ENCODE measurements at regions not wholly inside any gene's neighbourhood (a gene's known extent, or its start where the extent isn't known, plus 50 kb on each side); places are given as distances from the start of the nearest gene placed in this dataset.

GRCh38 chr7:48703466-48703865 is 220.9 kb upstream of the CDC14C start:
- DNase-seq (ENCODE audit: low read depth in 4 of 4, low spot score in 3 of 4) = no peak

DNA sequence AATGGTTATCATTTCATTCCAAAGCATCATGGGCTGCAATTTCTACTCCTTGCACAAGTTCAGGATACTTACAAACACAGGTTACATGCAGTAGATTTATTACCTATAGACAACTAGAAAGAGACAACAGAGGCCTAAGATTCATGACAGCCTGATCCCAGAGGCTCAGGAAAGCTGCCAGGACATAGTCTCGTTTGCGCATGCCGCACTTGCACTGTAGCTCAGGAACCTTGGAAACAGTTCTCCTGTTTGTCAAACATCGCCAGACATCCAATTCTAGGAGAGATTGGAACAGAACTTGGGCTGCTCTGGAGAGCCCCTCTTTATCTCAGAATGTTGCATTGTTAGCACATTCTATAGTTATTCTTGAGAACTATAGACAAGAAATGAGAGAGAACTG is 216.2 kb upstream of the CDC14C start:
- no peak for DNase-seq (ENCODE audit: low read depth in 4 of 4, low spot score in 3 of 4)

- no peak for DNase-seq (ENCODE audit: low read depth in 4 of 4, low spot score in 3 of 4)
Observed at GRCh38 chr7:48708635-48709034, 215.7 kb upstream of the CDC14C start.

- no peak for DNase-seq (ENCODE audit: low read depth in 4 of 4, low spot score in 3 of 4)
Observed at GRCh38 chr7:48710995-48711394, 213.4 kb upstream of the CDC14C start.

- no peak for DNase-seq (ENCODE audit: low read depth in 4 of 4, low spot score in 3 of 4)
Observed at GRCh38 chr7:48718731-48719378, 205.5 kb upstream of the CDC14C start.

GRCh38 chr7:48728799-48729198 is 195.5 kb upstream of the CDC14C start:
- no peak for DNase-seq (ENCODE audit: low read depth in 4 of 4, low spot score in 3 of 4)

GRCh38 chr7:48734695-48735406 is 189.5 kb upstream of the CDC14C start:
- no peak for DNase-seq (ENCODE audit: low read depth in 4 of 4, low spot score in 3 of 4)

DNA sequence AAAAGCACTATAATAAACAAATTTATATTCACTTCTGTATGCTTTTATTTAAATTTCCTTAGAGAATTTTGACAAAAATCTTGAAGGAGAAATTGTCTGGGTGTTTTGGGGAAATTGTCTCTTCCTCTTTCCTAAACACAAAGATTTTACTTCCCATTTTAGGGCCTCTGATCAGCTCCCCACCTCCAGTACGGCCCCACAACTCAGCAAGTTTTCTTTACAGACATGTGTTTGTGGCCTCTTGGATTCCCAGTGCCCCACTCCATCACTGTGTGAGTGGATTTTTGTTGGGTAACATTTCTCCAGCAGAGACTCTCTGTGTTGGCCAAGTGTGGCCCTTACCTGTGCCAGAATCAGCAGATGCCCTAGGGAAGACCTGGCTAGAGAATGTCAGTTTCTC is 182.8 kb upstream of the CDC14C start:
- DNase-seq (ENCODE audit: low read depth in 4 of 4, low spot score in 3 of 4) = no peak

DNA sequence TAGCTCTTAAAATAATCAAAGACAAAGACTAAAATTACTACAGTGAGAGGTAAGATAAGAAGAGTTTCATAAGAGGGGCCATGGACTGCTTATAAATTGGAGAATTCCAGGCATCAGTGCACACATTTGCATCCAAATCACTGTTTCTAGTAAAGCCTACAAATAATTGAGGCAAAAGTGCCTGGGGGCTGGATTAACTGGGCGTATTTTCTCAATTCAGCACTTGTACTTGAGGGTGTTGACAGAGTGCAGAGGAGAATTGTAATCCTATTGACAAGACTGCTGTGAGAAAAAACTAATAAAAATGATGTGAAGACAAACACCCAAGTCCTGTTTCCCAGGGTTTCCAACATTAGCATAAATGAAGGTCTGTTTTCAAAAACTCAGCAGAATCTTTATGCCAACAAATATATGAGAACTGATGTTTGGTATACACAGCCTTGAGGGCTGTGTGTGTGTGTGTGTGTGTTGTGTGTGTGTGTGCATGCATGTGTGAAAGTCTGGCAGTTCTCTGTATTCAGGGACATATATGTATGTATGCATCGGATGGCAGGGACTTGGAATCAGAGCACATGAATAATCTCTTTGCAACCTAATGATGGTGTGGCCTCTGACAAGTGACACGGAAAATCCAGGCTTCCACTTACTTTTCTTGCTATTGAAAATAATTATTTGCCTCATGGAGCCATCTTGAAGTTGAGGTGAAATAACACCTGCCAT is 182.1 kb upstream of the CDC14C start:
- peak in 1 of 4 donors; percentile 6 for DNase-seq (ENCODE audit: low read depth in 4 of 4, low spot score in 3 of 4)

DNA sequence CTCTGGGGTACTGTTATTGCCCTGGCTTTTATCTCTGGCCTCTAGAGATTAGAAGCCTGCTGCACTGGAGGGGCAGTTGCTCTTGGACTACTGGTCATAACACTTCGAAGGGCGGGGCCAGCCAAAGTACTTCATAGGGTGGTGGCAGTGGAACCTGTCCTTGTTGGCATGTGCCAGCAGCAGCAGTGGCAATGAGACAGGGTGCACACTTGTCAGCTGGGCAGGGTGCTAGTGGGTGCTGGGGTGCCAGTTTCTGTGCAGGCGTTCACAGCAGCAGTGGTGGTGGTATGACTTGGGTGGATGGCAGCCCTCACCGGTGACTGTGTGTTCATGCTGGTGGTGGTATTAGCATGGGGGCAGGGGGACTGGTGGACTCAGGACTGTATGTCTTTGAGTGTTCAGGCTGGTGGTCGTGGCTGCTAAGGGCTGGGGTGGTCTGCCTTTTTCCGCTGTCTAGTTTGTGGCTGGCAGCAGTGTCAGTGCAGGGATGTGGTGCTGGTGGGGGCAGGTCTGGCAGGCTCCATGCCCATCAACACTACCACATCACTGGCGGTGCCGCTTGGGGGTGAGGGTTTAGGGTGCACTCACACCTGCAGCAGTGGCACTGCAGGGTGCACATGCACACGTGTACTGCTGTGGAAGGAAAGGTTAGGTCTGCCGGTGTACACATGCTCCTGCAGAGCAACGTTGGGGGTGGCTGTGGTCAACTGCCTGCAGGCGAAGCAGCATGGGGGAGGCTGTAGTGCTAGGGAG is 176.1 kb upstream of the CDC14C start:
- no peak for DNase-seq (ENCODE audit: low read depth in 4 of 4, low spot score in 3 of 4)

DNA sequence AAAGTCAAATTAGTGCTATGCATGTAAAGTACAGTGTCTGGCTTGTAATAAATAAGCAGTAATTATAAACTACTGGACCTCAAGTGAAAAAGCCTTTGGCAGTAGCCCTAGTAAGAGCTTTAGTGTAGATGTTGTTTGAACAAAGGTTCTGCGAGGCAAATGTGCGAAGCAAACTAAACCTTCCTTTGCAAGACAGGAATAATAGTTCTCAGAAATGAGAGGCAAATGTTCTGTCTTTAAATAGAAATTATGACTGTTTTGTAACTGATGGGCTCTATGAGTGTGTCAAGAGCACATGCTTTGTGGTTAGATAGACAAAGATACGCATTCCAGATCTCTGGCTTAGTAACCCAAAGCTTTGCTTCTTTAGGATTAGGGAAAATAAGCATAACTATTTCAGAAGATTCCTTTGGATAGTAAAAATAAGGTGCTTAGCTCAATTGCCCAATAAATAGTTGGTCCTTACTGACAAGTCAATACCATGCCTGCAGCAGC is 169.2 kb upstream of the CDC14C start:
- no peak for DNase-seq (ENCODE audit: low read depth in 4 of 4, low spot score in 3 of 4)

- DNase-seq (ENCODE audit: low read depth in 4 of 4, low spot score in 3 of 4) = no peak
Observed at GRCh38 chr7:48759431-48760080, 164.8 kb upstream of the CDC14C start.

- no peak for DNase-seq (ENCODE audit: low read depth in 4 of 4, low spot score in 3 of 4)
Observed at GRCh38 chr7:48760528-48761265, 163.7 kb upstream of the CDC14C start.

DNA sequence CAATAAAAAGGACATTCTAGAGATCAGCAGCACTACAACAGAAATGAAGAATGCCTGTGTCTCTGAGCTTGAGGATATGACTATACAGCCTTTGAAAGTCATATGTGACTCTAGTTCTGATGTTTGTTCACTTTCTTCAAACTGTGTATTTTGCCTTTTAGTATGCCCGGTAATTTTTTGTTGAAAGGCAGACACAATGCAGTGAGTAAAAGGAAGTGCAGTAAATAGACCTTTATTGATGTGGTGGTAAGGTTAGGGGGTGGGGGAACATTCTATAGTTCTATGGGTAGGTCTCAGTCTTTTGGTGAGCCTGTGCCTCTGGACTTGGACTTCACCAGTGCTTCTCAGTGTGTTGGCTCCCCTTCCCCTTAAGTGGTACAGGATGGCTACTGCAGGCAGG is 143.5 kb upstream of the CDC14C start:
- no peak for DNase-seq (ENCODE audit: low read depth in 4 of 4, low spot score in 3 of 4)

DNA sequence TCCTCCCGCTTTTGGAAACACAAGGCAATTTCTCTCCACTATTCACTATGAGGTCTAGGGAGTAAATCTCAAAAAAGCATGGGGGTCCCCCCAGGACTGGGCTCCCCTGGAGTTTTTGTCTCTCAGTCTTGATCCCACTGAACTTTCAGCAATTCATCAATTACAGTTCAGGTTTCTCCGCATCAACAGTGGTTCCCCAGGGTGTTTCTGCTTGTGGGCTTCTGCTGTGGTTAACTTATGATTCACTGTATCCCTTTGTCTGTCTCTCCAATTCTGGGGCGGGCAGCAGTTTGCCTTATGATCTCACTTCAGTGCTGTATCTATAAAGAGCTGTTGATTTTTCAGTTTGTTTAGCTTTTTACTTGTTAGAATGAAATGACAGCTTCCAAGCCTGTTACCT is 142.6 kb upstream of the CDC14C start:
- DNase-seq (ENCODE audit: low read depth in 4 of 4, low spot score in 3 of 4) = no peak

GRCh38 chr7:48782511-48782910 is 141.8 kb upstream of the CDC14C start:
- DNase-seq (ENCODE audit: low read depth in 4 of 4, low spot score in 3 of 4) = peak in 1 of 4 donors; percentile 12

GRCh38 chr7:48786951-48787350 is 137.4 kb upstream of the CDC14C start:
- DNase-seq (ENCODE audit: low read depth in 4 of 4, low spot score in 3 of 4) = no peak

- DNase-seq (ENCODE audit: low read depth in 4 of 4, low spot score in 3 of 4) = no peak
Observed at GRCh38 chr7:48803250-48803649, 121.1 kb upstream of the CDC14C start.

- DNase-seq (ENCODE audit: low read depth in 4 of 4, low spot score in 3 of 4) = no peak
Observed at GRCh38 chr7:48806731-48807130, 117.6 kb upstream of the CDC14C start.

DNA sequence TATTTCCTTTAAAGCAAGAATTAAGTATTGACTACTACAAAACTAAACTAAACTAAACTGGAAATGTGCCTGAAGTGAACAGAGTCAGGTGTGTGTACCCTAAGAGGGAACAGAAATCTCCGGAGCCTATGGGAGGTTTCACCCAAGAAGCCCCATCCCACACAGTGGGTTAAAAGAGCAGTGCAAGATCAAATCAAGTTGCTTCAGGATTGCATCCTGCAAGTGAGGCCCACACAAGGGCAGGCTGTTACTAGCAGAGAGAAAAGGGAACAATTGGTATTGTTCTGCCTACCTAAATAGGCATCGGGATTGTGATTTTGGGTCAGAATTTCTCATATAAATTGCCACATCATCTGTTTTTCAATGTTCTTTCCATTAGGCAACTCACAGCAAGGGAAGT is 113.3 kb upstream of the CDC14C start:
- DNase-seq (ENCODE audit: low read depth in 4 of 4, low spot score in 3 of 4) = no peak
